OCI-LY7 (cell line): ENCODE measurements at regions not wholly inside any gene's neighbourhood (a gene's known extent, or its start where the extent isn't known, plus 50 kb on each side); places are given as distances from the start of the nearest gene placed in this dataset.
"Not testable (repeated sequence)": the region's sequence is repeated elsewhere in the genome, so short reads cannot be mapped to it uniquely, and the experiment has no call there.

Source experiments
- BruUV-seq: library from RNA; stranded (reverse); fragments of 400-500 nt; replicated peaks from 2 replicates; lab custom pipeline; 2021; lab: Mats Ljungman, UMichigan
- CTCF ChIA-PET: fragments of 300-600 bp; sonication (Branson Sonifier 250); formaldehyde crosslinking; loops from one replicate; lab custom pipeline; 2022; ENCODE audit warnings: antibody characterized with exemption; ENCODE audit not compliant: unreplicated experiment; lab: Charles Lee
- POLR2A ChIA-PET: fragments of 300-600 bp; sonication (Branson Sonifier 250); formaldehyde crosslinking; loops from one replicate; lab custom pipeline; 2022; ENCODE audit warnings: antibody characterized with exemption; lab: Charles Lee
- DNase-seq: peaks from one replicate; pipeline ENCODE4 v3.0.0-alpha.2; 2015; ENCODE audit warnings: low spot score
- H2AFZ ChIP-seq: fragments of 200-600 bp; sonication (generic), shearing (Covaris generic); 2 replicates; pipeline ENCODE4 v1.6.1; 2014; ENCODE audit warnings: mild to moderate bottlenecking, antibody characterized with exemption, low read length, moderate library complexity
- H3K27ac ChIP-seq: fragments of 200-600 bp; sonication (generic); 2 replicates; pipeline ENCODE4 v1.5.1; 2014; ENCODE audit warnings: mixed run types, low read depth, mild to moderate bottlenecking, moderate library complexity, low read length, inconsistent platforms; ENCODE audit not compliant: poor library complexity, severe bottlenecking
- H3K36me3 ChIP-seq: fragments of 200-600 bp; sonication (generic); 2 replicates; pipeline ENCODE4 v1.6.1; 2014; ENCODE audit warnings: mild to moderate bottlenecking, antibody characterized with exemption, low read length, moderate library complexity, mixed read lengths; ENCODE audit not compliant: insufficient read depth
- H3K4me1 ChIP-seq: fragments of 200-600 bp; sonication (generic); 2 replicates; pipeline ENCODE4 v1.5.1; 2014; ENCODE audit warnings: mild to moderate bottlenecking, low read length; ENCODE audit not compliant: insufficient read depth, poor library complexity, severe bottlenecking
- H3K4me2 ChIP-seq: fragments of 200-600 bp; sonication (generic); 2 replicates; pipeline ENCODE4 v1.6.1; 2014; ENCODE audit warnings: mild to moderate bottlenecking, low read length
- H3K4me3 ChIP-seq: fragments of 200-600 bp; sonication (generic); 2 replicates; pipeline ENCODE4 v1.5.1; 2014; ENCODE audit warnings: mild to moderate bottlenecking, low read depth, low read length; ENCODE audit not compliant: poor library complexity, severe bottlenecking
- H3K79me2 ChIP-seq: fragments of 200-600 bp; sonication (generic); 2 replicates; pipeline ENCODE4 v1.6.1; 2016; ENCODE audit warnings: low read depth, mild to moderate bottlenecking, low read length, moderate library complexity, mixed read lengths; ENCODE audit not compliant: insufficient read depth
- H3K9me2 ChIP-seq: fragments of 200-600 bp; sonication (generic); 2 replicates; pipeline ENCODE4 v1.6.1; 2016; ENCODE audit warnings: mild to moderate bottlenecking, low read length, mixed read lengths; ENCODE audit not compliant: insufficient read depth
- H3K9me3 ChIP-seq: fragments of 200-600 bp; sonication (generic); 2 replicates; pipeline ENCODE4 v1.6.1; 2014; ENCODE audit warnings: mild to moderate bottlenecking, mixed run types, low read length, mixed read lengths
- H4K20me1 ChIP-seq: fragments of 200-600 bp; sonication (generic); 2 replicates; pipeline ENCODE4 v1.6.1; 2014; ENCODE audit warnings: mild to moderate bottlenecking, antibody characterized with exemption, low read length, moderate library complexity, mixed read lengths; ENCODE audit not compliant: insufficient read depth
- EZH2phosphoT487 ChIP-seq: fragments of 200-600 bp; sonication (generic); IDR thresholded peaks from 2 replicates; pipeline ENCODE4 v1.6.1; 2018; ENCODE audit warnings: low read depth, borderline replicate concordance, mild to moderate bottlenecking, mixed run types, antibody characterized with exemption, low read length, moderate library complexity, mixed read lengths
- intact Hi-C: fragments of 100-400 bp; cut with micrococcal nuclease; formaldehyde crosslinking; loops from one replicate; pipeline ENCODE4 v1.10.0; 2022; ENCODE audit not compliant: unreplicated experiment
- TF ChIP-seq, protein P1 (sequence below): fragments of 200-600 bp; sonication (generic); conservative IDR thresholded peaks from 2 replicates; pipeline ENCODE4 v1.5.1; 2014; ENCODE audit warnings: mild to moderate bottlenecking, antibody characterized with exemption, low read length, moderate library complexity, mixed read lengths

- Histone ChIP-seq H3K9me2 (no peaks in the 10 kb centered on the region), H3K27ac (no peak overlapping the region), H3K9me3 (no peaks in the 10 kb centered on the region), H3K4me1 (no peaks in the 10 kb centered on the region), H3K4me3 (no peak overlapping the region), H4K20me1 (no peaks in the 10 kb centered on the region), H3K36me3 (no peaks in the 10 kb centered on the region), H2AFZ (no peak overlapping the region), H3K79me2 (no peaks in the 10 kb centered on the region), H3K4me2 (no peak overlapping the region)
- BruUV-seq: no TSS peak
- TF ChIP-seq EZH2phosphoT487: no peak
- CTCF ChIA-PET: no interaction called here
- POLR2A ChIA-PET: no interaction called here
- intact Hi-C loops: no loop called here
- no peak for DNase-seq
These were observed 208.9 kb downstream of the FAM43A start for GRCh38 chr3:194894538-194894937.

DNA sequence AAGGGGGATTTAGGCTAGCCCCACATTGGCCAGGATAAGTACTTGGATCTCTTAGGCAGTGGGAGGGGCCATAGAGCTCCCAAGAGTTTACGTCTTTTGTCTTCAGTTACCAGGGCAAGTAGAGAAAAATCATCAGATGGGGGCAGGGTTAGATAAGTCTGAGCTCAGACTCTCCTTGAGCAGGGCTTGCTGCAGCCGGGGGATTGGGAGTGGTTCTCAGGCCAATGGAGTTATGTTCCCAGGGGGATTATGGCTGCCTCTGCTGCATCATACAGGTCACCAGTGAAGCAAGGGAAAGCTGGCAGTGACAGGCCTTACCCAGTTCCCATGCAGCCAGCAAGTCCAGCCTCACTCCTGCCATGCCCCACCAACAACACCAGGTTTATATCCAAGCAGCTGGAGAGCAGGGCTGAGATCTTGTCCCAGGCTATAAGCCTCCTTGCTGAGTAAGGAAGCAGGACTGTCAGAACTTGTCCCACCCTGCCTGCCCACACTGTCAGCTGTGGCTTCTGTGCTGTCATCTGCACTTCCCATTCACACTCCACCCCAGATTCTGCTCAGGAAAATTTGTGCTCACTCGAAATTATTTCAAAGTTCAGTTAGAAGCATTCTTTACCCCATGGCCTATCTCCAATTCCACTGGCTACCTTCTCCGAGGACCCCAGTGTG lies 215.3 kb downstream of the FAM43A start:
- Histone ChIP-seq H4K20me1 (no peaks in the 10 kb centered on the region), H3K36me3 (no peaks in the 10 kb centered on the region), H3K4me2 (no peak overlapping the region), H3K9me2 (no peaks in the 10 kb centered on the region), H2AFZ (no peak overlapping the region), H3K79me2 (no peaks in the 10 kb centered on the region), H3K4me3 (no peak overlapping the region), H3K27ac (no peak overlapping the region), H3K9me3 (peaks cover 16% of the 10 kb centered on the region; the same call in 1 of the 2 replicates), H3K4me1 (no peaks in the 10 kb centered on the region)
- intact Hi-C loops: no loop called here
- CTCF ChIA-PET: no interaction called here
- BruUV-seq: no TSS peak
- TF ChIP-seq EZH2phosphoT487: no peak
- TF ChIP-seq, protein P1, sequence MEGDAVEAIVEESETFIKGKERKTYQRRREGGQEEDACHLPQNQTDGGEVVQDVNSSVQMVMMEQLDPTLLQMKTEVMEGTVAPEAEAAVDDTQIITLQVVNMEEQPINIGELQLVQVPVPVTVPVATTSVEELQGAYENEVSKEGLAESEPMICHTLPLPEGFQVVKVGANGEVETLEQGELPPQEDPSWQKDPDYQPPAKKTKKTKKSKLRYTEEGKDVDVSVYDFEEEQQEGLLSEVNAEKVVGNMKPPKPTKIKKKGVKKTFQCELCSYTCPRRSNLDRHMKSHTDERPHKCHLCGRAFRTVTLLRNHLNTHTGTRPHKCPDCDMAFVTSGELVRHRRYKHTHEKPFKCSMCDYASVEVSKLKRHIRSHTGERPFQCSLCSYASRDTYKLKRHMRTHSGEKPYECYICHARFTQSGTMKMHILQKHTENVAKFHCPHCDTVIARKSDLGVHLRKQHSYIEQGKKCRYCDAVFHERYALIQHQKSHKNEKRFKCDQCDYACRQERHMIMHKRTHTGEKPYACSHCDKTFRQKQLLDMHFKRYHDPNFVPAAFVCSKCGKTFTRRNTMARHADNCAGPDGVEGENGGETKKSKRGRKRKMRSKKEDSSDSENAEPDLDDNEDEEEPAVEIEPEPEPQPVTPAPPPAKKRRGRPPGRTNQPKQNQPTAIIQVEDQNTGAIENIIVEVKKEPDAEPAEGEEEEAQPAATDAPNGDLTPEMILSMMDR: no peak
- POLR2A ChIA-PET: no interaction called here
- DNase-seq: no peak

DNA sequence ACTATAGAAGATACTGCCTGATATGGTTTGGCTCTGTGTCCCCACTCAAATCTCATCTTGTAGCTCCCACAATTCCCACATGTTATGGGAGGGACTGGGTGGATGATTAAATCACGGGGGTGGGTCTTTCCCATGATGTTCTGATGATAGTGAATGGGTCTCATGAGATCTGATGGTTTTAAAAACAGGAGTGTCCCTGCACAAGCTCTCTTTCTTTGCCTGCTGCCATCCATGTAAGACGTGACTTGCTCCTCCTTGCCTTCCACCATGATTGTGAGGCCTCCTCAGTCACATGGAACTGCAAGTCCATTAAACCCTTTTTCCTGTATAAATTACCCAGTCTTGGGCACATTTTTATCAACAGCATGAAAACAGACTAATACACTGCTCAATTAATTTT lies 217.8 kb downstream of the FAM43A start:
- H3K27ac ChIP-seq, BruUV-seq, H3K4me2 ChIP-seq, H3K36me3 ChIP-seq, DNase-seq, H4K20me1 ChIP-seq, CTCF ChIA-PET, intact Hi-C loops, H3K4me3 ChIP-seq, H3K79me2 ChIP-seq, H3K9me2 ChIP-seq, H3K4me1 ChIP-seq, H2AFZ ChIP-seq: not testable (repeated sequence)
- POLR2A ChIA-PET: interaction anchor here (1.0 kb wide), 1 partner anchor 53 kb away, joined by 3 read pairs; no protein-coding TSS in a partner anchor
- H3K9me3 ChIP-seq: peaks cover 16% of the 10 kb centered on the region; the same call in 1 of the 2 replicates

DNA sequence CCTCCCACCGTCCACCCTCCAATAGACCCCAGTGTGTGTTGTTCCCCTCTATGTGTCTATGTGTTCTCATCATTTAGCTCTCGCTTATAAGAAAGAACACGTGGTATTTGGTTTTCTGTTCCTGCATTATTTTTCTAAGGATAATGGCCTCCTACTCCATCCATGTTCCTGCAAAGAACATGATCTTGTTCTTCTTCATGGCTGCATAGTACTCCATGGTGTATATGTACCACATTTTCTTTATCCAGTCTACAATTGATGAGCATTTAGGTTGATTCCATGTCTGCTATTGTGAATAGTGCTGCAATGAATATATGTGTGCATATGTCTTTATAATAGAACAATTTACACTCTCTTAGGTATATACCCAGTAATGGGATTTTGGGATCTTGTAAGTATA lies 219.3 kb downstream of the FAM43A start:
- H4K20me1 ChIP-seq, H3K36me3 ChIP-seq, CTCF ChIA-PET, H3K4me2 ChIP-seq, DNase-seq, BruUV-seq, POLR2A ChIA-PET, H3K79me2 ChIP-seq, intact Hi-C loops, H3K9me2 ChIP-seq, H3K4me1 ChIP-seq, H3K4me3 ChIP-seq, H3K27ac ChIP-seq, H2AFZ ChIP-seq: not testable (repeated sequence)
- H3K9me3 ChIP-seq: peaks cover 16% of the 10 kb centered on the region; the same call in 1 of the 2 replicates
